ENCODE measurements at regions not wholly inside any gene's neighbourhood (a gene's known extent, or its start where the extent isn't known, plus 50 kb on each side); places are given as distances from the start of the nearest gene placed in this dataset.

DNA sequence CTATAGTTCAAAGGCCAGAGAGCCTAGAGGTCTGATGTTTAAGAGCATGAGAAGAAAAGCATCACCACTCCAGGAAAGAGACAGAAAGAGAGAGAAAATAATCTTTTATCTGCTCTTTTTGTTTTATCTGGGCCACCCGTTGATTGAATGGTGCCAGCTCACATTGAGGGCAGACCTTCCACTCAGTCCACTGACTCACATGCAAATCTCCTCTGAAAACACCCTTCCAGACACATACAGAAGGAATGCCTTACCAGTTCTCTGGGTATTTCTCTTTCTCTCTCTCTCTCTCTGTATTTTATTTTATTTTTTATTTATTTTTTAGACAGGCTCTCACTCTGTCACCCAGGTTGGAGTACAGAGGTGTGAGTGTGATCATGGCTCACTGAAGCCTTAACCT is 252.5 kb downstream of the DTHD1 start:
- no TSS peak for BruUV-seq (replicated peaks)
- CTCF ChIA-PET, result no interaction called here
- Histone ChIP-seq H3K27ac (ENCODE audit: insufficient read depth, low read depth, low read length) (no peak overlapping the region), H3K9me3 (replicated peaks; ENCODE audit: control insufficient read depth, insufficient read depth, low read length) (no peaks in the 10 kb centered on the region), H3K27me3 (ENCODE audit: control insufficient read depth in 2 of 2, insufficient read depth in 2 of 2, low read length in 2 of 2) (no peaks in the 10 kb centered on the region), H3K36me3 (ENCODE audit: control insufficient read depth in 2 of 2, extremely low read depth in 1 of 2, insufficient read depth in 2 of 2, low read length in 2 of 2) (no peaks in the 10 kb centered on the region), H2AFZ (ENCODE audit: low read depth, low read length) (no peak overlapping the region), H3K9me1 (replicated peaks; ENCODE audit: control insufficient read depth, extremely low read depth, insufficient read depth, low read length) (no peaks in the 10 kb centered on the region), H3K4me2 (ENCODE audit: insufficient read depth, low read length) (no peak overlapping the region), H3K79me2 (ENCODE audit: control insufficient read depth, insufficient read depth, low read length) (no peaks in the 10 kb centered on the region), H3K4me1 (ENCODE audit: control insufficient read depth, extremely low read depth, insufficient read depth, low read length) (no peaks in the 10 kb centered on the region), H4K20me1 (replicated peaks; ENCODE audit: control insufficient read depth, extremely low read depth, insufficient read depth, low read length) (no peaks in the 10 kb centered on the region), H3K4me3 (replicated peaks in 1 of 3; ENCODE audit: insufficient read depth in 1 of 3, low read depth in 1 of 3, low read length in 3 of 3) (no peak overlapping the region), H3K9ac (replicated peaks; ENCODE audit: extremely low read depth, insufficient read depth, low read length) (no peak overlapping the region)
- TF ChIP-seq EZH2 (IDR thresholded peaks at IDR 0.05; ENCODE audit: borderline replicate concordance, low read depth, low read length, severe bottlenecking) (no peak), MYC (IDR thresholded peaks at IDR 0.05; ENCODE audit: low read depth, low read length) (no peak), JUN (IDR thresholded peaks at IDR 0.05; ENCODE audit: borderline replicate concordance, insufficient read depth, insufficient read length, low read depth) (no peak), GATA2 (IDR thresholded peaks at IDR 0.05; ENCODE audit: insufficient read depth, insufficient read length, low read depth, low read length) (no peak), FOS (IDR thresholded peaks at IDR 0.05; ENCODE audit: borderline replicate concordance, insufficient read depth, low read length) (no peak), POLR2AphosphoS5 (IDR thresholded peaks at IDR 0.05; ENCODE audit: insufficient read depth, low read depth, low read length) (no peak), POLR2A (IDR thresholded peaks at IDR 0.05; ENCODE audit: low read depth, low read length) (no peak)
- TF ChIP-seq, protein P1, sequence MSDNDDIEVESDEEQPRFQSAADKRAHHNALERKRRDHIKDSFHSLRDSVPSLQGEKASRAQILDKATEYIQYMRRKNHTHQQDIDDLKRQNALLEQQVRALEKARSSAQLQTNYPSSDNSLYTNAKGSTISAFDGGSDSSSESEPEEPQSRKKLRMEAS (IDR thresholded peaks at IDR 0.05; ENCODE audit: insufficient read depth, insufficient read length), result no peak
- TF ChIP-seq, protein P2, sequence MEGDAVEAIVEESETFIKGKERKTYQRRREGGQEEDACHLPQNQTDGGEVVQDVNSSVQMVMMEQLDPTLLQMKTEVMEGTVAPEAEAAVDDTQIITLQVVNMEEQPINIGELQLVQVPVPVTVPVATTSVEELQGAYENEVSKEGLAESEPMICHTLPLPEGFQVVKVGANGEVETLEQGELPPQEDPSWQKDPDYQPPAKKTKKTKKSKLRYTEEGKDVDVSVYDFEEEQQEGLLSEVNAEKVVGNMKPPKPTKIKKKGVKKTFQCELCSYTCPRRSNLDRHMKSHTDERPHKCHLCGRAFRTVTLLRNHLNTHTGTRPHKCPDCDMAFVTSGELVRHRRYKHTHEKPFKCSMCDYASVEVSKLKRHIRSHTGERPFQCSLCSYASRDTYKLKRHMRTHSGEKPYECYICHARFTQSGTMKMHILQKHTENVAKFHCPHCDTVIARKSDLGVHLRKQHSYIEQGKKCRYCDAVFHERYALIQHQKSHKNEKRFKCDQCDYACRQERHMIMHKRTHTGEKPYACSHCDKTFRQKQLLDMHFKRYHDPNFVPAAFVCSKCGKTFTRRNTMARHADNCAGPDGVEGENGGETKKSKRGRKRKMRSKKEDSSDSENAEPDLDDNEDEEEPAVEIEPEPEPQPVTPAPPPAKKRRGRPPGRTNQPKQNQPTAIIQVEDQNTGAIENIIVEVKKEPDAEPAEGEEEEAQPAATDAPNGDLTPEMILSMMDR (IDR thresholded peaks at IDR 0.05; ENCODE audit: extremely low read depth in 1 of 2, insufficient read depth in 1 of 2, low read depth in 1 of 2, low read length in 2 of 2), result no peak
- DNase-seq (ENCODE audit: low read depth, low spot score), result no peak
- POLR2A ChIA-PET, result no interaction called here
- FAIRE-seq, result no peak
- intact Hi-C loops (cut with micrococcal nuclease), result no loop called here
- dilution Hi-C loops (cut with MboI; ENCODE audit: extremely low pct_ligation_motif_present, low sequenced_read_pairs), result no loop called here
